ENCODE measurements at regions not wholly inside any gene's neighbourhood (a gene's known extent, or its start where the extent isn't known, plus 50 kb on each side); places are given as distances from the start of the nearest gene placed in this dataset.

DNA sequence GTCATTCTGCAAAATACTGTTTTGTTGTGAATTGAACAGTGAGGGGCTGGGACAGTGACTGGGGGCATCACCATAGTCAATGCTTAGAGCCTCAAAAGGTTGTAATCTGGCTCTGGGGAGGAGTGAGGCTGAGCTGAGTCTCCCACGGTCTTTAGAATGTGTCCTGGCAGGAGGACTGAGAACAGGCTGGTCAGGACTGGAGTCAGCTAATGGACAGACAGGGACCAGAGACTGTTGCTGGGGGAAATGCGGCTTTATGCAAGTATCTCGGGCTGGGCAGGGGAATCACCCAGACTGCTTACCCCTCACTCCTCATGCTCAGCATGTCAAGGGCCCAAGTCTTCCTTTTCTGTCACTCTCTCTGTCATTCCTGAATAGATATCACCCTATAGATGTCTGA lies 346.5 kb downstream of the TYW1 start:
- H3K4me1 ChIP-seq, result no peaks in the 10 kb centered on the region
- DNase-seq (ENCODE audit: low spot score in 2 of 2), result no peak
- intact Hi-C loops (cut with DNase I), result no loop called here
- TF ChIP-seq, protein P1, sequence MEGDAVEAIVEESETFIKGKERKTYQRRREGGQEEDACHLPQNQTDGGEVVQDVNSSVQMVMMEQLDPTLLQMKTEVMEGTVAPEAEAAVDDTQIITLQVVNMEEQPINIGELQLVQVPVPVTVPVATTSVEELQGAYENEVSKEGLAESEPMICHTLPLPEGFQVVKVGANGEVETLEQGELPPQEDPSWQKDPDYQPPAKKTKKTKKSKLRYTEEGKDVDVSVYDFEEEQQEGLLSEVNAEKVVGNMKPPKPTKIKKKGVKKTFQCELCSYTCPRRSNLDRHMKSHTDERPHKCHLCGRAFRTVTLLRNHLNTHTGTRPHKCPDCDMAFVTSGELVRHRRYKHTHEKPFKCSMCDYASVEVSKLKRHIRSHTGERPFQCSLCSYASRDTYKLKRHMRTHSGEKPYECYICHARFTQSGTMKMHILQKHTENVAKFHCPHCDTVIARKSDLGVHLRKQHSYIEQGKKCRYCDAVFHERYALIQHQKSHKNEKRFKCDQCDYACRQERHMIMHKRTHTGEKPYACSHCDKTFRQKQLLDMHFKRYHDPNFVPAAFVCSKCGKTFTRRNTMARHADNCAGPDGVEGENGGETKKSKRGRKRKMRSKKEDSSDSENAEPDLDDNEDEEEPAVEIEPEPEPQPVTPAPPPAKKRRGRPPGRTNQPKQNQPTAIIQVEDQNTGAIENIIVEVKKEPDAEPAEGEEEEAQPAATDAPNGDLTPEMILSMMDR (IDR thresholded peaks at IDR 0.05), result no peak
- no peaks in the 10 kb centered on the region for H3K9me3 ChIP-seq
- H3K27me3 ChIP-seq, result no peaks in the 10 kb centered on the region
- no peak overlapping the region for H3K4me3 ChIP-seq
- peaks cover 5 to 23% of the 10 kb centered on the region in 2 donors for H3K36me3 ChIP-seq
- no peak overlapping the region for H3K27ac ChIP-seq

DNA sequence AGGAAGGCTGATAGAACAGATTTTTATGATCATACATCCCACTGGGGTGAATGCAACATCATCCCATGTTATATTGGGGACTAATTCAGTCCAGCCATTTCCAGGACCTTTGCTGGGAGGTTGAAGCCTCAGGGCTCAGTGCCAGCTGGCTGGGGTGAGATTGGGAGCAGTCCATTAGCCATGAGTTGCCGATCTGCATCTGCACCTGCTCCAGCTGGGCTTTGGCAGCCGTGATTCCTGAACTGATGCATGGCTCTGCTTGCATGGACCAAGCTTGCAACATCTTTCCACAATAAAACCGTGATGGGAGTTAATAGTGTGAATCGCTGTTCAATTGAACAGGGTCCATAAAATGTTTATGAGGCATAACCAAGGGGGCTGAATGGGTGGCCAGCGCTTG lies 346.9 kb downstream of the TYW1 start:
- intact Hi-C loops (cut with DNase I), result no loop called here
- H3K27ac ChIP-seq, result no peak overlapping the region
- H3K4me3 ChIP-seq, result no peak overlapping the region
- H3K36me3 ChIP-seq, result peaks cover 5 to 23% of the 10 kb centered on the region in 2 donors
- TF ChIP-seq, protein P1 (IDR thresholded peaks at IDR 0.05), result no peak
- no peaks in the 10 kb centered on the region for H3K4me1 ChIP-seq
- H3K9me3 ChIP-seq, result no peaks in the 10 kb centered on the region
- no peak for DNase-seq (ENCODE audit: low spot score in 2 of 2)
- no peaks in the 10 kb centered on the region for H3K27me3 ChIP-seq

DNA sequence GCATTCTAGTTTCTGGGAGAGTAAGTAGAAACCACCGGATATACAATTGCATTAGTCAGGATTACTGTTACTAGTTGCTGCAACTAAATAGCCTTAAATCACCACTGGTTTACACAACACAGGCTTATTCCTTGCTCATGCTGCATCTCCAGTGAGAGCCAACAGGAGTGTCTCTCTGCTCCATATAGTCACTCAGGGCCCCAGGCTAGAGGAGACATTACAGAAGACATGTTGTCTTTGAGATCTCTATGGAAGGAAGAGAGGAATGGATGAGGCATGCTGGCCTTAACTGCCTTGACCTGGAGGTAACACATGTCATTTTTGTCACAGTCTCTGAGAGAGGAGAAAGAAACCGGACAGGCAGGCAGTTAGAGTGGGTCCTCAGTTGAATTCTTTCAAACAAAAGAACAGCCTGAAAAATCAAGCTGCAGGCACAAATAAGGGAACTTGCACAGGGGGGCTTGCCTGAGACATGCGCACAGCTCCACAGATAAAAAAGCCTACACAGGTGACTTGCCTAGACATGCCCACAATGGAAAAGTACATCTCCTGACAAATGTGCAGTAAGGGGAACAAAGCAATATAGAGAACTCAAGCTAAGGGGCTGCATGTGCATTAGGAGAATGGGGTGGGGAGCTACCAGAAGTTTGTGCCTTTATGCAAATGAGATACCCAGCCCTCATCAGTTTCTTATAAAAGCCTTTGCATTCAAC lies 348.0 kb downstream of the TYW1 start:
- no peaks in the 10 kb centered on the region for H3K9me3 ChIP-seq
- TF ChIP-seq, protein P1 (IDR thresholded peaks at IDR 0.05), result no peak

DNA sequence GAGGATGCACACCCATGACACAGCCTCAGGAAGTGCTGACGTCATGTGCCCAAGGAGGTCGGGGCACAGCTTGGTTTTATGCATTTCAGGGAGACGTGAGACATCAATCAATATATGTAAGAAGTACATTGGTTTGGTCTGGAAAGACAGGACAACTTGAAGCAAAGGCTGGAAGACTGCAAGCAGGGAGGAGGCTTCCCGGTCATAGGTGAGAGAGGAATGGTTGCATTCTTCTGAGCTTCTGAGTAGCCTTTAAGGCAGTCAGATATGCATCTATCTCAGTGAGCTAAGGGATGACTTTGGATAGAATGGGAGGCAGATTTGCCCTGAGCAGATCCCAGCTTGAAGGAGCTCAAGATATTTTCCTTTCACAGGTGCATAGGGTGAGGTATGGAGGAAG lies 349.5 kb downstream of the TYW1 start:
- intact Hi-C loops (cut with DNase I), result no loop called here
- H3K27ac ChIP-seq, result no peak overlapping the region
- H3K4me1 ChIP-seq, result no peaks in the 10 kb centered on the region
- TF ChIP-seq, protein P1 (IDR thresholded peaks at IDR 0.05), result no peak
- peaks cover 5 to 16% of the 10 kb centered on the region in 2 donors for H3K36me3 ChIP-seq
- no peaks in the 10 kb centered on the region for H3K27me3 ChIP-seq
- no peak overlapping the region for H3K4me3 ChIP-seq
- DNase-seq (ENCODE audit: low spot score in 2 of 2), result no peak
- H3K9me3 ChIP-seq, result no peaks in the 10 kb centered on the region

More for the DNA sequence above, 348.0 kb downstream of the TYW1 start:
- no peaks in the 10 kb centered on the region for H3K4me1 ChIP-seq
- no peak for DNase-seq (ENCODE audit: low spot score in 2 of 2)
- intact Hi-C loops (cut with DNase I), result no loop called here
- no peak overlapping the region for H3K27ac ChIP-seq
- H3K4me3 ChIP-seq, result no peak overlapping the region
- peaks cover 5 to 19% of the 10 kb centered on the region in 2 donors for H3K36me3 ChIP-seq
- no peaks in the 10 kb centered on the region for H3K27me3 ChIP-seq

GRCh38 chr7:67346876-67347275 lies 350.2 kb downstream of the TYW1 start:
- no peak overlapping the region for H3K4me3 ChIP-seq
- TF ChIP-seq, protein P1 (IDR thresholded peaks at IDR 0.05), result no peak
- no peaks in the 10 kb centered on the region for H3K9me3 ChIP-seq
- intact Hi-C loops (cut with DNase I), result no loop called here
- no peaks in the 10 kb centered on the region for H3K27me3 ChIP-seq
- H3K36me3 ChIP-seq, result peaks cover 2 to 16% of the 10 kb centered on the region in 2 donors
- H3K27ac ChIP-seq, result no peak overlapping the region
- H3K4me1 ChIP-seq, result no peaks in the 10 kb centered on the region
- DNase-seq (ENCODE audit: low spot score in 2 of 2), result no peak
